ENCODE measurements at regions not wholly inside any gene's neighbourhood (a gene's known extent, or its start where the extent isn't known, plus 50 kb on each side); places are given as distances from the start of the nearest gene placed in this dataset.

DNA sequence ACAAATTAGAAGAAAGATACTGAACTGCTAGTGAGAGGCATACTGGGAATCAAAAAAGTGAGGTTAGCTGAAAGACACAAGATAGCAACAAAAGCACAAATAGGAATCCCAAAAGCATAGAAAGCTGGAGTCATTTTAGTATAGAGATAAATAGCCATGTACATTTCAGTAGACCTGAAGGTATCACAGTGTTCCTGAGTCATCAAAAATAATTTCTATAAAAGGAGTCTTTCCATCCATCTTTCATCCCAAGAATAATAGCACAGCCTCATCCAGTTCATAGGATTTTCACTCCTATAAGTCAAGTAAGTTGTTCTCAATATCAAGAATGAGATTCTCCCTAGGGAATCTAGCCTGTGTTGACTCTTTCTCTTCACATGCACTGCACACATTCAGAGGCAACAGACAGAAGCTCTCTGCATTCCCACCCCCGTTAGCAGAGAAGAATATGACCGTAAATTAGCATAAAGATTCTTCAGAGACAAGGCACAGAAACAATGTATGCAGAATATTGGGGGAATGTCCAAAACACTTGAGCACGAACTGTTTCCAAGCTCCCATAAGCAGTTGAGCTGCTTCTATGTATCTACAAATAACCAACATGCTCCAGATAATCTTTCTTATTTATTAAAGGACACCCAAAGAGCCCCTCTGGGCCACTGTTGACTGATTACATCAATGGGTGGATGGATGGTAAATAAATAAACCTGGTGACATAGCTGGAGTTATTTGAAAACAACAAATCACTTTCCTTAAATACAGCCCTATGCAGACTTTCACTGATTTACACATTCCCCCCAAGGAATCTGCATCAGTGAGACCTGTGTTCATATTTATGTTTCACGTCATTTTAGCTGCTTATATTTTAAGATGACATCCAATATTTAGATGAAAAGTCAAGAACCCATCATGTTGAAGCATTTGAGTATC, 174.5 kb upstream of the PKDCC start:
- no peak for TF ChIP-seq SUZ12 (IDR thresholded peaks at IDR 0.05; ENCODE audit: extremely low read depth, insufficient read depth, insufficient read length)
- no peak for TF ChIP-seq YY1 (IDR thresholded peaks at IDR 0.05; ENCODE audit: insufficient read depth, insufficient read length)

Data from NT2/D1 (cell line).